Sciatic nerve (tissue), 2 donors: ENCODE measurements at regions not wholly inside any gene's neighbourhood (a gene's known extent, or its start where the extent isn't known, plus 50 kb on each side); places are given as distances from the start of the nearest gene placed in this dataset.
A peak's percentile ranks its signal among the peaks of the same experiment; 100 is the strongest.
"Not testable (repeated sequence)": the region's sequence is repeated elsewhere in the genome, so short reads cannot be mapped to it uniquely, and the experiment has no call there.

Experiments used
- ATAC-seq: fragments of 200-7000 bp; cut with Tn5 transposase; one replicate; pipeline ENCODE4 v1.9.1; 2020; ENCODE audit warnings: mild to moderate bottlenecking, moderate library complexity
- DNase-seq: peaks from one replicate; pipeline ENCODE4 v3.0.0-alpha.2; 2020; ENCODE audit warnings: low spot score
- intact Hi-C: fragments of 100-400 bp; cut with DNase I; formaldehyde crosslinking; loops from one replicate; pipeline ENCODE4 v1.14.2; 2022
- donor health status: DM: no; HTN: no; CAD: no.
- donor health status: DM: no; HTN: no; CAD: no.

DNA sequence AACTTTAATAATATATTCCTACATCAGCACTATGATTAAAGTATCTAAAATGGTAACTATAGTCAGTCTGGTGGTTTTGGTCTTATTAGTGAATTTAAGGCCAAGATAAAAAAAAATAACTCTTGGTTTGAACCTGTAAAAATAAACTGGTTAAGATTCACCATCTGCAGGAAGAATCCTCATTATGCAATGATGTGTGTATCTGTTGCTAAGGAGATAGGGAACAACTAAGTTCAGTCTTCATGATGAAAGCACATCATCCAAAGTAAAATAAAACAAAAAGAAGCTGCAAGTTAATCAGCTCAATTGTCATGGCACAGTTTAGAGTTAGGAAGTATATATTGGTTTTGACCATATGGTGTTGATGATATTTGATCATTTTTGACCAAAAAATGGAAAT, 466.0 kb downstream of the NYAP2 start:
- intact Hi-C loops = no loop called here
- ATAC-seq (no peak), DNase-seq (no peak)

DNA sequence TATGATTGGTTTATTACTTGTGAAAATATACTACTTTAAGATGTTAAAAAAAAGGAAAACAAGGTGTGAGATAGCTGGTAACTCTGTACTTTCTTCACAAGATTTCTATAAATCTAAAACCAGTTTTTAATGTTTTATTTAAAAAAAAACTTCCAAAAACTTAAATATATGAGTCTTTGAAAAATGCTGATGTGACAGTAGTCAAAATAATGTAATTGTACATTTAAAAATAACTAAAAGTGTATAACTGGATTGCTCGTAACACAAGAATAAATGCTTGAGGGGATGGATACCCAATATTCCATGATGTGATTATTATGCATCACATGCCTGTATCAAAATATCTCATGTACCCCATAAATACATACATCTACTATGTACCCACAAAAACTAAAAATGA, 464.9 kb downstream of the NYAP2 start:
- ATAC-seq (no peak), DNase-seq (no peak)
- intact Hi-C loops = no loop called here

DNA sequence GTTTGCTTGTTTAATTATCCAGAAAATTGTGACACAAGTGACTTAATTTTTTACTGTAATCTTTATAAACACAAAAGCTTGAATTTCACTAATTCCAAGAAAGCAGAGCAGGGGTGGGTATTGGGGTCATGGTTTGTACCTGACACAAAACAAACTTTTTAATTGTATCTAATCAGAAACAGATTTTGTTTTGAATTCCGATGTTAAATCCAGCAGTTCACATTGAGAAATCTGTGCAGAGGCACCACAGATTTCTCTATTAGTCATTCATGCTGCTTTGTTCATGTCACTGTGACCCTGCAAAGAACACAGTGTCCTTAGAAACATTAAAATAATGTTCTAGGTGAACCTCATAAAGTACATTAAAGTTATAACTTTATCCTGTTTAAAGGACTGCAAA, 443.4 kb downstream of the NYAP2 start:
- intact Hi-C loops = no loop called here
- ATAC-seq = peak; percentile 34
- DNase-seq = no peak

DNA sequence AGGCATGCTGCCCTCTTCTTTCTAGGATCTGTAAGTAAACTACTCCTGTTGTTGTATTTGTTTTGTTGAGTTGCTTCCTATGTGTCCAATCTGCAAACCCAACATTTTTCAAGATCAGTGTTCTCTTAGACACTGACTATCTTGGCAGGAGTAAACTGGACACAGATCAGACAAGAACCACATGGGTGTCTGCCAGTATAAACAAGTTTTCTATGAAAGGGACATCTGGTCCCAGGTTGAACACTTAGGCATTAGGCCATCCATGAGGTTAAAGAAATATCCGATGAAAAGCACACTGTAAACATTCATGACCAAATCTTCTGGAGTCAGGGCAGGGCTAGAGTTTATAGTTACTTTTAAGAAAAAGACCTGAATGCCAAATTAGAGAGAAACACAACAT, 441.8 kb downstream of the NYAP2 start:
- ATAC-seq (peak; percentile 88), DNase-seq (no peak)
- intact Hi-C loops = no loop called here

- intact Hi-C loops = no loop called here
- no peak for DNase-seq
Measured at GRCh38 chr2:225837328-225837727, 437.8 kb downstream of the NYAP2 start.

GRCh38 chr2:225824748-225825449, 425.4 kb downstream of the NYAP2 start:
- ATAC-seq (no peak), DNase-seq (peak; percentile 54)
- intact Hi-C loops = no loop called here

More at GRCh38 chr2:225837328-225837727, 437.8 kb downstream of the NYAP2 start:
- ATAC-seq = no peak

- intact Hi-C loops = no loop called here
- no peak for ATAC-seq
- DNase-seq = no peak
Measured at GRCh38 chr2:225821351-225821750, 421.8 kb downstream of the NYAP2 start.

DNA sequence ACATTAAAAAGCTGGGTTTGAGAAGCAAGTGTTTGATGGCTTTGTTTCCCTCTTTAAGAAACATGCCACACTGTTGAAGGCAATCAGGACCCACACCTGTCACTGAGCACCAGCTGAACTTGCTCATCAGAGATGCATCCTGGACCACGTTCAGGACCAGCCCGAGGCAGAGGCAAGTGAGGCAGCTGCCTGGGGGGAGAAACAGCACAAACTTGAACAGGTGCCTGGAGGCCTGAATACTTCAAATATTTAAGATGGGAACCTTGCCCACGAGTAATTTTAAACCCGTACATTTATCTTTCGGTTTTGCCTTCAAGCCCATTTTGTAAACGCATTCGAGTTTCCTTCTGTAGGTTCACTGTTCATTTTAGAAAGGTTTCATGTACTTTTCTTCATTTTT, 421.3 kb downstream of the NYAP2 start:
- no peak for DNase-seq
- no peak for ATAC-seq
- intact Hi-C loops = no loop called here

DNA sequence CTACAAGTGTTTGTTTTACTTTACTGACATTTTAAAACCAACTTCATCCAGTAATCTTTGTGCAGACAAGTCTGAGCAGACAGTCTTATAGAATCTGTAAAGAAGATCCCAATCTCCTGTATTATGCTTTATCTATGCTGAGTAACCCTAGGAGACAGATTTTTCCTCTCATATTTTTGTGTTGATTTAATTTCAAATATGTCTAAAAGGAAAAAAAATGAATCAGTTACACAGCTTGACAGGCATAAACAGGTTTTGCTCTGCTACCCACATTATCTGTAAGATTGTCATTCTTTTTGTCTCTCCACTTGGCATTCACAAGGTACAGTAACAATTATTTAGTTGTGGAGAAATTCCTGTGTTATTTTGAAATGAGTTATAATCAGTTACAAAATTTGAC, 415.0 kb downstream of the NYAP2 start:
- intact Hi-C loops = no loop called here
- DNase-seq = no peak
- ATAC-seq = no peak

- ATAC-seq (no peak), DNase-seq (no peak)
- intact Hi-C loops = no loop called here
Measured at GRCh38 chr2:225806105-225806504, 406.6 kb downstream of the NYAP2 start.

DNA sequence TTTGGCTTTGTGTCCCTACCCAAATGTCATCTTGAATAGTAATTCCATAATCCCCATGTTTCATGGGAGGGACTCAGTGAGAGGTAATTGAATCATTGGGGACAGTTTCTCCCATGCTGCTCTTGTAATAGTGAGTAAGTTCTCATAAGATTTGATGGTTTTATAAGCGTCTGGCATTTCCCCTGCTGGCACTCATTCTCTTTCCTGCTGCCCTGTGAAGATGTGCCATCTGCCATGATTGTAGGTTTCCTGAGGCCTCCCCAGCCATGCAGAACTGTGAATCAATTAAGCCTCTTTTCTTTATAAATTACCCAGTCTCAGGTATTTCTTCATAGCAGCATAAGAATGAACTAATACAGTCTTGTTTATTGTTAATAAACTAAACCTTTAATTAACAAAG, 402.6 kb downstream of the NYAP2 start:
- intact Hi-C loops, DNase-seq, ATAC-seq: not testable (repeated sequence)

GRCh38 chr2:225797394-225797793, 397.9 kb downstream of the NYAP2 start:
- intact Hi-C loops = no loop called here
- DNase-seq (no peak), ATAC-seq (no peak)

DNA sequence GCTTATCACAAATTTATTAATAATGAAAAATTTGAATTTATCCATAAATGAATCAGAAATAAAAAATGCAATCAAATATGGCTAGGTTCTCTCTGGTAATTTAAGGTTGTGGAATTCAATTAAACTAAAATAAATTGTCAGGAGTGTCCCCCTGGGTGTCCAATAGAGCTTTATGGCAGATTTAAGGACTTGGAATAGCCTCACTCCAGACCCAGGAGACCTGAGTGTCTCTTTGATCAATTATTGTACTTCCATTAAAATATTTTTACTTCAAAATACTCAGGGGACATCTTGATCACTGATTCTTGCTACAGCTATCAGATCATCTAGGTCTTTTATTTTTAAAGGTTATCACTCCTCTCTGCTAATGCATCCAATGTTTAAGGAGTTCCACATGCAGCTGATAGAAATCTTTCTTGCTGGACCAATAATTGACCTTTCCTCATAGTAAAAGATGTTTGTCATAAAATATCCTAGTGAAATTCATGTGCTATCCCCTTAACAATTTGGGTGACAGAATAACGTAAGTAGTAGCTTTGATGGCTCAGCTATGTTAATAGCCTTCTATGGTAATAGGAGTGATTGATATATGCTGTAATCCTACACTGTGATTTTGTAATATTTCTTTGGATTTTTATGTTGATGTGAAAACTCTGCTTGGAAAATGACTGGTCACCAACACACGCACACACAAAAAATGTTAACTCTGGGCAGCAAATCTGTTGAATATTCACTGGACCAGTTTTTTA, 395.3 kb downstream of the NYAP2 start:
- DNase-seq (no peak), ATAC-seq (no peak)
- intact Hi-C loops = no loop called here

DNA sequence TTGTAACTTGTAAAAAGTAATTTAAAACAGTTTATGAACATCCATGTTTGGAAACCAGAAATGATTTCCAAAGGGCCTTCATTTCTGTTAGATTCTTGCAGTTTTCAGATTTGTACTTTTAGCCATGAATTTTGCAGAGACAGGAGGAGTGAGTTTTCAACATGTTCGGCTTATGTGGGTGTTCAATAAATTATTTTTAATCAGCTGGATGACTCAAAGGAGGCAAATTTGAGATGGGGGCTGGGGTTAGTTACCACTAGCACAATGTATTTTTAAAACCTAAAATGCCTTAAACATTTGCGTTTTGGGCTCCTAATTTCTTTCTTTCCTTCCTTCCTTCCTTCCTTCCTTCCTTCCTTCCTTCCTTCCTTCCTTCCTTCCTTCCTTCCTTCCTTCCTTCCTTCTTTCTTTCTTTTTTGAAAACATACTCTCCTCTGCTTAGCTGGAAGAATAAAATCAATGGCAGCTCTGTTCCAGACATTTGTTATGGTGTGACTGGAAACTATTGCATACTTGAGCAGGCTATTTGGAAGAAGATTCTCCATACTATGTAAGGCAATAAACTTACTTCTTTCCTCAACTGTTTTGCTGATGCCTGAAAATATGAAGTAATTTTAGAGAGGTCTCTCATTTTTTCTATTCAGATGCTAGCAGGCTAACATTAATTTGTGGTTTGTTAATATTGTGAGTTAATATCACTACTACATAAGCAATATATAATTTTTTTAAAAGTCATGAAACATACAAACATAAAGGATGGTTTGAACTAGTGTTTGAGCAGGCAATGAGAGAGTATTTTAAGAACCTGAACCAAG, 394.4 kb downstream of the NYAP2 start:
- DNase-seq (no peak), ATAC-seq (no peak)
- intact Hi-C loops = no loop called here

DNA sequence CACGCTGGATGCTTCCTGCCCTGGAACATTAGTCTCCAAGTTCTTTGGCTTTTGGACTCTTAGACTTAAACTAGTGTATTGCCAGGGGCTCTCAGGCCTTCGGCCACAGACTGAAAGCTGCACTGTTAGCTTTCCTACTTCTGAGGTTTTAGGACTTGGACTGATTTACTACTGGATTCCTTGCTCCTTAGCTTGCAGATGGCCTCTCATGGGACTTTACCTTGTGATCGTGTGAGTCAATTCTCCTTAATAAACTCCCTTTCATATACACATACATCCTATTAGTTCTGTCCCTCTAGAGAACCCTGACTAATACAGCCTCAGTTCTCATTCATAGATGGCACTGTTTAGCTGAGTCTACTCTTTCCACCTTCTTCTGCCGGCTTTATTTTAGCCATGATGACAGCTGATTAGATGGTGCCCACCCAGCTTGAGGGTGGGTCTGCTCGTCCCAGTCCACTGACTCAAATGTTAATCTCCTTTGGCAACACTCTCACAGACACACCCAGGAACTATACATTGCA, 389.1 kb downstream of the NYAP2 start:
- intact Hi-C loops = no loop called here
- ATAC-seq (no peak), DNase-seq (no peak)

DNA sequence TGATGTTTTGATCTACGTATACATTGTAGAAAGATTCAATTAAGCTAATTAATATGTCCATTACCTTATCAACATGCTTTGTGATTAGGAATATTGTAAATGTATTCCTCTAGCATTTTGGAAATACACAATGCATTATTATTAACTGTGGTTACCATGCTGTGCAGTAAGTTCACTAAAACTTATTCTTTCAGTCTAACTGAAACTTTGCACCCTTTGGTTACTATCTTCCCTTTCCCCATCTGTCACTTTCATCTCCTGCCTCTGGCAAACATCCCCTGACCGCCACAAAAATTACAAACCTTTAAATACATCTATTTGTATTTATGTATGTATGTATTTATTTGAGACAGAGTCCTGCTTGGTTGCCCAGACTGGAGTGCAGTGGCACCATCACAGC, 388.0 kb downstream of the NYAP2 start:
- ATAC-seq (no peak), DNase-seq (no peak)
- intact Hi-C loops = no loop called here

- no peak for ATAC-seq
- intact Hi-C loops = no loop called here
Measured at GRCh38 chr2:225781991-225782390, 382.5 kb downstream of the NYAP2 start.

GRCh38 chr2:225781145-225781544, 381.6 kb downstream of the NYAP2 start:
- no peak for DNase-seq
- intact Hi-C loops = no loop called here
- ATAC-seq = no peak

More at GRCh38 chr2:225781991-225782390, 382.5 kb downstream of the NYAP2 start:
- DNase-seq = no peak

DNA sequence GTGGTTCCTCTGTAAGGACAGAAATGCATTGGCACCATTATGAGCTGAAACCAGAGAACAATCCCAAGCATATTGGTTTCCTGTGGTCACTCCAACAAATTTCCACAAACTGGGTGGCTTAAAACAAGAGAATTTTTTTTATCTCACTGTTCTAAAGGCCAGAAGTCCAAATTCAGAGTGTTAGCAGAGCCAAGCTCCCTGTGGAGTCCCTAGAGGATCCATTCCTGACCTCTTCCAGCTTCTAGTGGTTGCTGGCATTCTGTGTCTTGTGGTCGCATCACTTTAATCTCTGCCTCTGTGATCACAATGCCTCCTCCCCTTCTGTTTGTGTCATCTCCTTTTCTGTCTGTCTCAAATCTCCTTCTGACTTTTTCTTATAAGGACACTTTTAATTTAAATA, 380.3 kb downstream of the NYAP2 start:
- ATAC-seq = peak; percentile 91
- intact Hi-C loops = no loop called here
- no peak for DNase-seq

- intact Hi-C loops = no loop called here
- DNase-seq = no peak
- ATAC-seq = peak; percentile 74
Measured at GRCh38 chr2:225773148-225773547, 373.6 kb downstream of the NYAP2 start.
